ENCODE measurements at regions not wholly inside any gene's neighbourhood (a gene's known extent, or its start where the extent isn't known, plus 50 kb on each side); places are given as distances from the start of the nearest gene placed in this dataset.

DNA sequence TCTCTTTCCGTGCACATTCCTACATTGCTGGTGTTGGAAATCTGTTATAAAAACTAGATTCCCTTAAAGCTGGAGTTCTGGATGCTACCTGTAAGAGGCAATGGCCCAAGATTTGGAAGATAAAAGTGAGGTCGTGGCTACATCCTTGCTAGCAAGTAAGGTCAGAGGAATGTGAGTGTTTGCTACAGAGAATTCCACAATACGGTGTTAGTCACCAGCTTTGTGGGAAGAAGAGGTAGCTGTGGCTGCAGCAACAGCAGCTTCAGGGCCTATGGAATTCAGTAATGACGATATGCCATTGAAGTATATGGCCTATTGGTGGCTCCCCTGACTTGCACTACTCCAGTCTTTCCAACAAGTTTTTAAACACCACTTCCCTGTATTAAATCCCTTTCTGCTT lies 227.7 kb upstream of the TMEM260 start:
- TF ChIP-seq, protein P1, sequence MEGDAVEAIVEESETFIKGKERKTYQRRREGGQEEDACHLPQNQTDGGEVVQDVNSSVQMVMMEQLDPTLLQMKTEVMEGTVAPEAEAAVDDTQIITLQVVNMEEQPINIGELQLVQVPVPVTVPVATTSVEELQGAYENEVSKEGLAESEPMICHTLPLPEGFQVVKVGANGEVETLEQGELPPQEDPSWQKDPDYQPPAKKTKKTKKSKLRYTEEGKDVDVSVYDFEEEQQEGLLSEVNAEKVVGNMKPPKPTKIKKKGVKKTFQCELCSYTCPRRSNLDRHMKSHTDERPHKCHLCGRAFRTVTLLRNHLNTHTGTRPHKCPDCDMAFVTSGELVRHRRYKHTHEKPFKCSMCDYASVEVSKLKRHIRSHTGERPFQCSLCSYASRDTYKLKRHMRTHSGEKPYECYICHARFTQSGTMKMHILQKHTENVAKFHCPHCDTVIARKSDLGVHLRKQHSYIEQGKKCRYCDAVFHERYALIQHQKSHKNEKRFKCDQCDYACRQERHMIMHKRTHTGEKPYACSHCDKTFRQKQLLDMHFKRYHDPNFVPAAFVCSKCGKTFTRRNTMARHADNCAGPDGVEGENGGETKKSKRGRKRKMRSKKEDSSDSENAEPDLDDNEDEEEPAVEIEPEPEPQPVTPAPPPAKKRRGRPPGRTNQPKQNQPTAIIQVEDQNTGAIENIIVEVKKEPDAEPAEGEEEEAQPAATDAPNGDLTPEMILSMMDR (IDR thresholded peaks at IDR 0.05; ENCODE audit: low read depth, low read length), result no peak
- TF ChIP-seq EZH2phosphoT487 (IDR thresholded peaks at IDR 0.05; ENCODE audit: low read depth), result no peak

Data from OCI-LY3 (cell line).